Neural progenitor cell (in vitro differentiated cells): ENCODE measurements at regions not wholly inside any gene's neighbourhood (a gene's known extent, or its start where the extent isn't known, plus 50 kb on each side); places are given as distances from the start of the nearest gene placed in this dataset.
"Not testable (repeated sequence)": the region's sequence is repeated elsewhere in the genome, so short reads cannot be mapped to it uniquely, and the experiment has no call there.

ENCODE experiments used
- EZH2 ChIP-seq: fragments of 200-600 bp; sonication (generic); IDR thresholded peaks from 2 replicates; pipeline ENCODE4 v1.6.1; 2017; ENCODE audit warnings: antibody characterized with exemption, mild to moderate bottlenecking, moderate library complexity
- TF ChIP-seq, protein P1 (sequence below): fragments of 200-600 bp; sonication (generic); IDR thresholded peaks from 2 replicates; pipeline ENCODE4 v1.5.1; 2017; ENCODE audit warnings: antibody characterized with exemption, mild to moderate bottlenecking

GRCh38 chr9:68617011-68617410 lies 76.3 kb upstream of the TMEM252 start:
- TF ChIP-seq, protein P1, sequence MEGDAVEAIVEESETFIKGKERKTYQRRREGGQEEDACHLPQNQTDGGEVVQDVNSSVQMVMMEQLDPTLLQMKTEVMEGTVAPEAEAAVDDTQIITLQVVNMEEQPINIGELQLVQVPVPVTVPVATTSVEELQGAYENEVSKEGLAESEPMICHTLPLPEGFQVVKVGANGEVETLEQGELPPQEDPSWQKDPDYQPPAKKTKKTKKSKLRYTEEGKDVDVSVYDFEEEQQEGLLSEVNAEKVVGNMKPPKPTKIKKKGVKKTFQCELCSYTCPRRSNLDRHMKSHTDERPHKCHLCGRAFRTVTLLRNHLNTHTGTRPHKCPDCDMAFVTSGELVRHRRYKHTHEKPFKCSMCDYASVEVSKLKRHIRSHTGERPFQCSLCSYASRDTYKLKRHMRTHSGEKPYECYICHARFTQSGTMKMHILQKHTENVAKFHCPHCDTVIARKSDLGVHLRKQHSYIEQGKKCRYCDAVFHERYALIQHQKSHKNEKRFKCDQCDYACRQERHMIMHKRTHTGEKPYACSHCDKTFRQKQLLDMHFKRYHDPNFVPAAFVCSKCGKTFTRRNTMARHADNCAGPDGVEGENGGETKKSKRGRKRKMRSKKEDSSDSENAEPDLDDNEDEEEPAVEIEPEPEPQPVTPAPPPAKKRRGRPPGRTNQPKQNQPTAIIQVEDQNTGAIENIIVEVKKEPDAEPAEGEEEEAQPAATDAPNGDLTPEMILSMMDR, result not testable (repeated sequence)
- not testable (repeated sequence) for TF ChIP-seq EZH2
